SJCRH30 (cell line): ENCODE measurements at regions not wholly inside any gene's neighbourhood (a gene's known extent, or its start where the extent isn't known, plus 50 kb on each side); places are given as distances from the start of the nearest gene placed in this dataset.
A peak's percentile ranks its signal among the peaks of the same experiment; 100 is the strongest.

ENCODE experiments used
- DNase-seq, 2 experiments: peaks; one replicate each; pipeline ENCODE4 v3.0.0-alpha.2; 2015 to 2020
- H3K27ac ChIP-seq: fragments of 250-450 bp; sonication (Bioruptor Pico); 2 replicates; pipeline ENCODE4 v1.5.1; 2020; ENCODE audit warnings: mild to moderate bottlenecking, moderate library complexity
- H3K27me3 ChIP-seq: fragments of 250-450 bp; sonication (Bioruptor Pico); 2 replicates; pipeline ENCODE4 v1.5.1; 2020; ENCODE audit warnings: mild to moderate bottlenecking, moderate library complexity
- H3K36me3 ChIP-seq: fragments of 250-450 bp; sonication (Bioruptor Pico); 2 replicates; pipeline ENCODE4 v1.5.1; 2020; ENCODE audit warnings: mild to moderate bottlenecking, moderate library complexity
- H3K4me1 ChIP-seq: fragments of 250-450 bp; sonication (Bioruptor Pico); 2 replicates; pipeline ENCODE4 v1.5.1; 2020; ENCODE audit warnings: mild to moderate bottlenecking, moderate library complexity
- H3K4me3 ChIP-seq: fragments of 250-450 bp; sonication (Bioruptor Pico); 2 replicates; pipeline ENCODE4 v1.5.1; 2020; ENCODE audit warnings: mild to moderate bottlenecking, moderate library complexity
- H3K9me3 ChIP-seq: fragments of 250-450 bp; sonication (Bioruptor Pico); replicated peaks from 2 replicates; pipeline ENCODE4 v1.5.1; 2020; ENCODE audit warnings: mild to moderate bottlenecking, moderate library complexity

DNA sequence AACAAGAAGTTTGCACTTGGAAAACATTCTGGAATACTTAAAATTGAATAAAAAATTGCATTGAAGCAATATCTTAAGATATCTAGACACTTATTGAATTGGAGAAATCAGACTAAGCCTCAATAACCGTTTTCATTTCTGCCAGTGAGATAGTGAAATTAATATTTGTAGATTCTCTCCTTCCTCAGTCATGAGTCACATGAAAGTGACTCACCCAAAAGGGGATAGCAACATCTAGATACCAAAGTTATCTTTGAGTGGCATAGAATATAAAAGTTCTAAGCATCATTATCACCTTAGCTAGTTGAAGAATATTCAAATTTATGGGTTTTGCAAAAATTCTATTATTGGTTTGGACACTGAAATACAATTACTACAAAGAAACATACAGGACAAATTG is 614.8 kb upstream of the ZNF717 start:
- Histone ChIP-seq H3K36me3 (no peaks in the 10 kb centered on the region), H3K4me3 (no peak overlapping the region), H3K27me3 (no peaks in the 10 kb centered on the region), H3K4me1 (no peaks in the 10 kb centered on the region), H3K9me3 (no peaks in the 10 kb centered on the region), H3K27ac (no peak overlapping the region)
- DNase-seq: no peak

DNA sequence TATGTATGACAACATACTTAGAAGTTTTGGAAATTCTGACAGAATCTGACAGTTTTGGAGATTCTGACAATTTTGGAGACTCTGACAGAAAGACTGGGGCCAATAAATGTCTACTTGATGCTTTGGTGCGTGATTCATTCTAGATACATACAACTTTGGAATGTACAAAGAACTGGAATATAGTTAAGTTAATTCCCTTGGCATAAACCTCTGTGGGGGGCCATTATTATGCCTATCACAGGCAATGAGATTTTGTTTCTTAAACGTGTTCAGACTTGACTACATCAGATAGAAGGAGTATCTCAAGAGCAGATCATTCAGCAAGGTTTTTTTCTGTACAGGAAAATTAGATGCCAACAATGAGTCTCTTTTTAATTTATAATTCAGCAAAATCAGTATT is 617.6 kb upstream of the ZNF717 start:
- Histone ChIP-seq H3K27me3 (no peaks in the 10 kb centered on the region), H3K4me1 (no peaks in the 10 kb centered on the region), H3K27ac (no peak overlapping the region), H3K4me3 (no peak overlapping the region), H3K36me3 (no peaks in the 10 kb centered on the region), H3K9me3 (no peaks in the 10 kb centered on the region)
- no peak for DNase-seq

DNA sequence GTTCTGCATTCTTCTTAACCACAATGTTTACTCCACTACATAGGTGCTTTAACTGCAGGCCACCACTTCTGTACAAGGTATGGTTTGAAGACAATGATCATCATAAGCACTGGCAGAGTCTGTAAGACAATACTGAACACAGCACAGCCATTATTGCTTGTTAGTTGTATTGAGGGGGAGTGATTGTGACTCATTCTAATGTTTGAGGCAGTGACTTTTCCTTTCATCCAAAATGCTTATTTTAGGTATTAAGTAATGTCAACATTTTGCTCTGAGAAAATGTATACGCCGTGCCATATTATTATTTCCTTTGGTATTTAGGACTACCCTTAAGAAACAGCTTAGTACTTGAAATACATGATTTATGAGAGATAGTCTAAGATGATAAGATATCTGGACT is 618.2 kb upstream of the ZNF717 start:
- Histone ChIP-seq H3K36me3 (no peaks in the 10 kb centered on the region), H3K27me3 (no peaks in the 10 kb centered on the region), H3K4me3 (no peak overlapping the region), H3K9me3 (no peaks in the 10 kb centered on the region), H3K27ac (no peak overlapping the region), H3K4me1 (no peaks in the 10 kb centered on the region)
- peak in 1 of 2 experiments; percentile 1 for DNase-seq

DNA sequence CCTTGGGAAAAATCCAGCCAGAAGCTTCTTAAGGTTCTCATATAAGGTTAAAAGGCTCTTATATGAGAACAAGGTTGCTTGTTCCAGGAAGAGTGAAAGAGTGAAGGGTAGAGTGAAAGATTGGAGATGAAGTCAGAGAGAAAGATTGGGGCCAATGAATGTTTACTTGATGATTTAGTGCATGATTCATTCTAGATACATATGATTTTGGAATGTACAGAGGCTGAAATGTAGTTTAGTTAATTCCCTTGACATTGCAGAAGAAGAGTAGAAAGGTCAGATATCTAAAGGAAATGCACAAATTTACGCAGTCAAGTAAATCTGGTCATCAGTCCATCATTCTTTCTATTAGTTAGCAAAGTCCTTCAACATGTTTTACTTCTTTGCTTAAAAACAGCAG is 619.8 kb upstream of the ZNF717 start:
- Histone ChIP-seq H3K4me1 (no peaks in the 10 kb centered on the region), H3K9me3 (no peaks in the 10 kb centered on the region), H3K27ac (no peak overlapping the region), H3K36me3 (no peaks in the 10 kb centered on the region), H3K27me3 (no peaks in the 10 kb centered on the region), H3K4me3 (no peak overlapping the region)
- no peak for DNase-seq

DNA sequence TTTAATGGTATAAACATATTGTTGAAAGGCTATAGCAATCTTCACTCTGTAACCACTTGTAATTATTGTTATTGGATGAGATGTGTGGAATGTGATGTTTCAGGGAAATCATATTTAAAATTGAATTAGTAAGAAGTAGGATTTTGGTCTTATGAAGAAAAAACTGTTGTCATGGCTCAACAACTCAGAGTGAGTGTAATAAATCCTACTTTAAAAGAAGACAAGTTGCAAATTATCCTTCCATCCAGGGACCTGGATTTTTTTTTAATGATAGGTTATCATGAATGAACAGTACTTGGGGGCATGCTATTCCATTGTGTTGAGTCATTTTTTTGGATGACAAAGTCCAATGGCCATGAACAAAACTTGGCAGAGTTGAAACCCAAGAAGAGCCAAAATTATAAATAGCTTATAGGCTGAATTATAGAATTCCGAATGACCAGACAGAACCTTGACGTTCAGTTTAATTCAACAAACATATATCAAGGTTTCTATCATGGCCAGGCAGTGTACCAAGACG is 625.5 kb upstream of the ZNF717 start:
- no peaks in the 10 kb centered on the region for H3K9me3 ChIP-seq
- H3K27ac ChIP-seq: no peak overlapping the region
- no peaks in the 10 kb centered on the region for H3K36me3 ChIP-seq
- no peak overlapping the region for H3K4me3 ChIP-seq
- H3K27me3 ChIP-seq: no peaks in the 10 kb centered on the region
- no peak for DNase-seq
- no peaks in the 10 kb centered on the region for H3K4me1 ChIP-seq

DNA sequence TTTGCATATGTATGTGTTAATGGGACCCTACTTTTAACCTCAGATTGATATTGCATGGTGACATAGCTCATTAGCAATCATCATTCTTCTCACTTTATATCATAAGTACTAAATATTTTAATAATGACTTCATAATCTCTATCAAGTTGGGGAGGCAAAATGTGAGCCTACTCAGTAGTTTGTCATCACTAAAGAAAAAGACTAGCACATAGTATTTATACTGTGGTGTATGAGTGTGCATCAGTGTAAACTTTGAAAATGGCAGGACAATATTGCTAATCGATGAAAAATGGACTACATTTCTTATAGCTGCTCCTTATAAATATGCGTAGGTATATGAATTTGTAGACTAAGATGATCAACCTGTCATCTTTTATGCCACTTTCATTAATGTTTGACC is 624.5 kb upstream of the ROBO2 start:
- DNase-seq: no peak
- Histone ChIP-seq H3K9me3 (no peaks in the 10 kb centered on the region), H3K27ac (no peak overlapping the region), H3K4me1 (no peaks in the 10 kb centered on the region), H3K36me3 (no peaks in the 10 kb centered on the region), H3K27me3 (no peaks in the 10 kb centered on the region), H3K4me3 (no peak overlapping the region)

DNA sequence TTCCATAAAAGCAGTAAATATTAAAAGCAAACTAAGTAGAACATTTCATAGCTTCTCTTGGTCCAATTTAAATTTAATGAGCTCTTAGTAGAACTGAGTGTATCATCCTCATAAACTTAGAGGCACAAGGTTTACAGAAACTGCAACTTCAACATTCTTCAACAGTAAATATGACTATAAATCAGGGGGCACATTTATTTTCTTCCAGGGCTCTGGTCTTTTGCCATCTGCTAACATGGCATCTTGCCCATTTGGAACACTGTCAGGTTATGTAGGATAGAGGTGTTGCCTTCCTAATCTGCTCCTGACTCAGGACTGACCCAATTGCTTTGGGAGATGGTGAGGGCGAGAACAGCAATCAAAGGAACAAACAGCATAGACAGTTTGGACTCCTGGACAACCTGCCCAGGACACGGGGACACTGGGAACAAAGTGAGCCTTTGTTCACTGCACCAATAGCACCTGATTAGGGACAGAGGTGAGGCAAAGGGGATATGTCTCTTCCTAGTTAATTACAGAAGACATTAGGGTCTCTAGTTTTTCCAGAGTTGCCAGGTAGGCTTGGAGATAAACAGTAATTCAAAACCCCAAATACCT is 610.2 kb upstream of the ROBO2 start:
- no peaks in the 10 kb centered on the region for H3K9me3 ChIP-seq
- H3K36me3 ChIP-seq: no peaks in the 10 kb centered on the region
- H3K4me3 ChIP-seq: no peak overlapping the region
- H3K27me3 ChIP-seq: no peaks in the 10 kb centered on the region
- H3K27ac ChIP-seq: no peak overlapping the region
- no peaks in the 10 kb centered on the region for H3K4me1 ChIP-seq
- DNase-seq: no peak

DNA sequence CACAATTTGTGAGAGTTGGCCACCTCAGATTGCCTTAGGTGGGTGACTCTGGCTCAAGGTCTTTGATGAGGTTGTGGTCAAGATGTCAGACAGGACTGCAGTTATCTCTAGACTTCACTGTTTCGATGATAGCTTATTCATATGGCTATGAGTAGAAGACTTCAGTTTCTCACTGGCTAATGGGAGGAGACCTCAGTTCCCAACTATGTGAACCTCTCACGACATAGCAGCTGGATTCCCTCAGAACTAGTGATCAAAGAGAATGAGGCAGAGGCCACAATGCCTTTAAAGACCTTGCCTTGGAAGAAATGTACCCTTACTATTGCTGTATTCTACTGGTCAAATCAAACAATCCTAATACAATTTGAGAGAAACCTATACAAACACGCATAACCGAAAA is 607.5 kb upstream of the ROBO2 start:
- no peaks in the 10 kb centered on the region for H3K27me3 ChIP-seq
- no peak for DNase-seq
- no peak overlapping the region for H3K27ac ChIP-seq
- H3K4me3 ChIP-seq: no peak overlapping the region
- no peaks in the 10 kb centered on the region for H3K36me3 ChIP-seq
- H3K9me3 ChIP-seq: no peaks in the 10 kb centered on the region
- no peaks in the 10 kb centered on the region for H3K4me1 ChIP-seq

DNA sequence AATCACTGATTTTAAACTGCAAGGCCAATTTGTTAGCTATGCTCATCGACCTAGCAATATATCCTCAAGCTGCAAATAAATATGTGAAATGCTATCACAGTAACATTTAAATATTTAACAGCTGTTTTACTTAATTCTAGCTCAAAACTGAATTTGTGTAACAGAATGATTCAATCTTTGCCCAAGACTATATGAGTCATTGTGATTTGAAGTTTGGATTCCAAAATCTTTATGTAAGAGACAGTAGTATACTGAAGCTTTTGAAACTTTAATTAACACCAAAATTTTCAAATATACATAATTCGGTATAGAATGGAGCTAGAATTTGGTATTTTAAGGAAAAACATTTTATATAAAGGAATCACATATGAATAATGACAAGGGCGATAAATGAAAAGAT is 603.0 kb upstream of the ROBO2 start:
- no peak for DNase-seq
- Histone ChIP-seq H3K9me3 (no peaks in the 10 kb centered on the region), H3K36me3 (no peaks in the 10 kb centered on the region), H3K4me3 (no peak overlapping the region), H3K4me1 (no peaks in the 10 kb centered on the region), H3K27ac (no peak overlapping the region), H3K27me3 (no peaks in the 10 kb centered on the region)

DNA sequence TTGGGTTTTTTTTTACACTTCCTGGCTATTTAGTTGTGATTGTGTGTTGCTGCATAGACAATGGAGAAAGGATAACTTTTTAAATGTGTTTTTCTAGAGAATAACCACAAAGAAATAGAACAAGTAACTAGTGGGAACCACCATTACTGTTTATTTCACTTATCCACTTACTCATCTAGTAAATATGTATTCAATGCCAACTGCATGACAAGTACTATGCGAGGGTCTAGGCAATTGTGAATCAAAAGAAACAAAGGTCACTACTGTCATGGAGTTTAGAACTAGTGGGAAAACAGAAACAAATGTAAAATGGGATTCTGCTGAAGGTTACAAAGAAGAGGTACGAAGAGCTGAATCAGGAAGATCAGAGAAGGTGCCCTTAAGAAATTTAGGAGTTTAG is 600.9 kb upstream of the ROBO2 start:
- no peak for DNase-seq
- no peaks in the 10 kb centered on the region for H3K27me3 ChIP-seq
- no peak overlapping the region for H3K27ac ChIP-seq
- no peak overlapping the region for H3K4me3 ChIP-seq
- H3K4me1 ChIP-seq: peaks cover 7% of the 10 kb centered on the region; the same call in 1 of the 2 replicates
- no peaks in the 10 kb centered on the region for H3K9me3 ChIP-seq
- no peaks in the 10 kb centered on the region for H3K36me3 ChIP-seq

DNA sequence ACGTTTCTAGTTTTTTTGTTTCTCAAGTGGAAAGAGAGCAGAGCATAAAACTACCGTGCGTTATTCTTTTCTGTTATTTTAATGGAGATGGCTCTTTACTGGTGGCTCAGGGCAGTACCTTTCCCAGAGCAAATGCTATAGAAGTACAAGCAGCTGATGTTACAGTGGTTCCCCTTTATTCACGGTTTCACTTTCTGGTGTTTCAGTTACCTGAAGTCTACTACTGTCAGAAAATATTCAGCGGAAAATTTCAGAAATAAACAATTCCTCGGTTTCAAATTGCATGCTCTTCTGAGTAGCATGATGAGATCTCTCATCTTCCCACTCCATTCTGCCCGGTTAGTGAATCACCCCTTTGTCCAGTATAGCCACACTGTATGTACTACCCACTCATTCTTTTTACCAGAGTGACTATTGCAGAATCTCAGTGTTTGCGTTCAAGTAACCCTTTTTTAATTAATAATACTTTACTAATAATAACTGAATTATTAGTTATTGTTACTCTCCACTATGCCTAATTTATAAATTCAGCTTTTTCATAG is 597.5 kb upstream of the ROBO2 start:
- DNase-seq: peak; percentile 36 to 76
- H3K4me3 ChIP-seq: peak overlapping the region; percentile 44
- H3K27me3 ChIP-seq: no peaks in the 10 kb centered on the region
- peaks cover 7% of the 10 kb centered on the region; the same call in 1 of the 2 replicates for H3K4me1 ChIP-seq
- H3K9me3 ChIP-seq: no peaks in the 10 kb centered on the region
- H3K36me3 ChIP-seq: no peaks in the 10 kb centered on the region
- H3K27ac ChIP-seq: peak overlapping the region; percentile 78

DNA sequence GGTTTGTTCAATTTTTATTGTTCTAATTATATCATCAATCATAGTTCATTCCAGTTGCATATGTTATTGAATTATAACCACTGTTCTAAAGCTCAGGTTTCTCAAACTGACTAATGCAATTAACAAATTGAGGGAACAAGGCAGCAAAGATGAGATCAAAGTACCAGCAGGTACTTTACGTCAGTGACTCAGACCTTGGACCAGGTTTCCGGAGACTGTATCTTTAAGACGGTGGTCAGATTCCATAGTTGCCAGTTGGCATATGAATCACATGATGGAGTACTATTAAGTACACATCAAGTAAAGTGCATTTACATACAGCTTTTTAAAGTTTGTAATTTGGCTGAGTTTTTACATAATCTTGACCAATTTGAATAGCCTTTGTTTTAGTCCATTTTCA is 583.6 kb upstream of the ROBO2 start:
- Histone ChIP-seq H3K27me3 (no peaks in the 10 kb centered on the region), H3K27ac (no peak overlapping the region), H3K4me1 (no peaks in the 10 kb centered on the region), H3K4me3 (no peak overlapping the region), H3K36me3 (no peaks in the 10 kb centered on the region), H3K9me3 (no peaks in the 10 kb centered on the region)
- no peak for DNase-seq

DNA sequence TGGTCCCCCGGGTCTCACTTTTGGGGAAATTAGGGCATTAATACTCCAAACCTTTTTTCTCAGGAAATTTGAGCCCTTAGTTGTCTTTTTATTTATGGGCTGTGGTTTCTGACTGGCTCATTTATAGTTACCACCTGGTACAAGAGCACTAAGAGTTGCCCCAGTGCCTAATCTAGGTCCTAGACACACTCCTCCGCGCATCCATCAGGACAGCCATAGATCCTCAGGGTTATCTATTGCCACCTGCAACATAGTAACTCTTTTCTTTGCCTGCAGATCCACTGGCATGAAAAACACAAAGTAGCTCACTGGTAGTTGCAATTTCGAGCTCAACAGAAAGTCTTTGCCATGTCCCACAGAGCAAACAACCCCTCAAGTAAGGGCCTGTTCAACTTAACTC is 576.4 kb upstream of the ROBO2 start:
- no peak overlapping the region for H3K27ac ChIP-seq
- no peaks in the 10 kb centered on the region for H3K4me1 ChIP-seq
- H3K36me3 ChIP-seq: no peaks in the 10 kb centered on the region
- no peaks in the 10 kb centered on the region for H3K9me3 ChIP-seq
- H3K27me3 ChIP-seq: no peaks in the 10 kb centered on the region
- no peak for DNase-seq
- no peak overlapping the region for H3K4me3 ChIP-seq

DNA sequence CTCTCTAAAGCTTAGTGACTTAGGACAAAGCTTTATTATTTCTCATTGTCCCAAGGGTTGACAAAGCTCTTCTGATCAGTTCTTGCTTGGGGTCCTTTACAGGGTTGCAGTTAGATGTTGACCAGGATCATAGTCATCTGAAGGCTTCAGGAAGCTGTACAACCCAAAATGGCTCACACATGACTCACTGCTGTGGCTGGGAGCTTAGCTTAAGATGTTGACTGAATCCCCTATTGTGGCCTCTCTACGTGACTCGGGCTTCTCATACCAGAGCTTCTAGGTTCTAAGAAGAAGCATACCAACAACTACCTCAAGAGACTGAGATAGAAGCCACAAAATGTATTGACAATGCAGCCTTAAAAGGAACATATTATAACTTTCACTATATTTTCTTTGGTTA is 569.6 kb upstream of the ROBO2 start:
- no peaks in the 10 kb centered on the region for H3K36me3 ChIP-seq
- no peaks in the 10 kb centered on the region for H3K9me3 ChIP-seq
- no peaks in the 10 kb centered on the region for H3K4me1 ChIP-seq
- no peaks in the 10 kb centered on the region for H3K27me3 ChIP-seq
- H3K4me3 ChIP-seq: no peak overlapping the region
- DNase-seq: peak in 1 of 2 experiments; percentile 1
- H3K27ac ChIP-seq: no peak overlapping the region

DNA sequence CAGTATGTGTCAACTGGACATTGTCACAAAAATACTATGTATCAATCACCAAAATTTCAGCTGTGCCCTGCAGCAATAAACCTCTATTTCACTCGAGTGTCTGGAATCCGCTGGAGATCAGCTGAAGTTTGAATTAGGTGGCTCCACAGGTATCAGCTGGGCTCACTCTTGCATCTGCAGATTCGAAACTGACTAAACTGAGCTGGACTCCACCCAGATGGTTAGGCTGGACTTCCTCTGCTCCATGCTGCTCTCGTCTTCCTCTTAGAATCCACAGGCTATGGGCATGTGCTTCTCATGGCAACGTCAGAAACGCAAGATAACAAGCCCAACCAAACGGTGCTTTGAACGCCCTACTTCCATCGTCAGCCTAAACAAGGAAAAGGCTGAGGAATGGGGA is 565.3 kb upstream of the ROBO2 start:
- H3K27me3 ChIP-seq: no peaks in the 10 kb centered on the region
- H3K9me3 ChIP-seq: no peaks in the 10 kb centered on the region
- H3K4me3 ChIP-seq: no peak overlapping the region
- no peak for DNase-seq
- no peaks in the 10 kb centered on the region for H3K4me1 ChIP-seq
- H3K36me3 ChIP-seq: no peaks in the 10 kb centered on the region
- H3K27ac ChIP-seq: no peak overlapping the region

DNA sequence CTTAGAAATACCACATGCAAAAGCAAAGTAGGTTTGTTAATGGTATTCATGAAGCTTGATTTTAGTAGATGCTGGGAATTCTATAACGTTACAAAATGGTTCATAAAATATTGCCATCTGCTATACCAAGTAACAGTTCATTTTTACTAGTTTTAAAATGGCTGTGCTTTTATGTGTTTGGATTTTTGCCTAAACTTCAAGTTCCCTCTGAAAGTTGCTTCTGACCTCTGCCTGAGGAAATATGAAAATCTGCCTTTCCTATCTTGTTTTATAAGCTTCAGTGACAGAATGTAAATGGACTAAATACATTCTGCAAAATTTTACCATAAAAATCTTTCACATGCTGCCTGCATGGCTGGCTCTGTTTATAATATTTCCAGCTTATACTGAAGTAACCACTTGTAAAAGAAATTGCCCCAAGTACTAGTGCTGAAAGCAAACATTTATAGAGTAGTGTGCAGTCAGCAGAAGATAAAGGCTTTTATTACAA is 560.7 kb upstream of the ROBO2 start:
- Histone ChIP-seq H3K36me3 (no peaks in the 10 kb centered on the region), H3K9me3 (no peaks in the 10 kb centered on the region), H3K4me3 (no peak overlapping the region), H3K27ac (no peak overlapping the region), H3K27me3 (no peaks in the 10 kb centered on the region), H3K4me1 (no peaks in the 10 kb centered on the region)
- DNase-seq: no peak
